ENCODE measurements at regions not wholly inside any gene's neighbourhood (a gene's known extent, or its start where the extent isn't known, plus 50 kb on each side); places are given as distances from the start of the nearest gene placed in this dataset.

DNA sequence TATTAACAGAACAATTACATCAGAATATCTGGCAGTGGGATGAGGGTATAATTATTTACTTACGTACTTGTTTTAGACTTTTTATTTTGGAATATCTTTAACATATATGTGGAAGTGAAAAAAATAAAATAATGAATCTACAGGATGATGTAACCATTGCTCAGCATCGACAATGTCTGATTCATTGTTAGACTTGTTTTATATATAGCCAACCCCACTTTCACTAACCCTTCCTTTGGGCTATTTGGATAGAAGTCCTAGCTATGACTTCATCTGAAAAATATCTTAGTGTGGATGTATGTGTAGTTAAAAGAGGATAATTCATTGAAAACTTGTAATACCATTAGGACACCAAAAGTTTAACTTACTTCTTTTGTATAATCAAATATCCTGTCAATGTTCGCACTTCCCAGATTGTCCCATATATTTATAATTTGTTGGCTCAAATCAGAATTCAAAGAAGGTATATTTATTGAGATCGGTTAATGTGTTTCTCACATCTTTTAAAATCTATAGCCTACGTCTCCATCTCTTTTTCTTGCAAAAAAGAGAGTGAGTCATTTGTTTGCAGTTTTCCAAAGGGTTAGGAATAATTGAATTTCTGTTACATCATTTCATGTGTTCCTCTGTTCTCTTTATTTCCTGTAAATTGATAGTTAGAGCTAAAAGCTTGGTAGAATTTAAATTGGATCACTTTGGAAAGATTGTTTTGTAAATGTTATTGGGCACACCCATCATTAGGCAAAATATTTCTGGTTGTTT lies 506.1 kb upstream of the FAM98A start:
- Histone ChIP-seq H3K4me3 (replicated peaks; ENCODE audit: insufficient read depth, low read length) (no peak overlapping the region), H3K27ac (replicated peaks) (no peak overlapping the region), H3K27me3 (ENCODE audit: insufficient read depth, poor library complexity, severe bottlenecking) (no peaks in the 10 kb centered on the region)
- DNase-seq (ENCODE audit: low read depth in 1 of 2, low spot score in 1 of 2): no peak
- TF ChIP-seq SPI1 (IDR thresholded peaks at IDR 0.05; ENCODE audit: borderline replicate concordance, low read depth) (no peak), GABPA (IDR thresholded peaks at IDR 0.05; ENCODE audit: low read depth) (no peak), POLR2AphosphoS5 (IDR thresholded peaks at IDR 0.05; ENCODE audit: low read depth) (no peak)
- TF ChIP-seq, protein P1, sequence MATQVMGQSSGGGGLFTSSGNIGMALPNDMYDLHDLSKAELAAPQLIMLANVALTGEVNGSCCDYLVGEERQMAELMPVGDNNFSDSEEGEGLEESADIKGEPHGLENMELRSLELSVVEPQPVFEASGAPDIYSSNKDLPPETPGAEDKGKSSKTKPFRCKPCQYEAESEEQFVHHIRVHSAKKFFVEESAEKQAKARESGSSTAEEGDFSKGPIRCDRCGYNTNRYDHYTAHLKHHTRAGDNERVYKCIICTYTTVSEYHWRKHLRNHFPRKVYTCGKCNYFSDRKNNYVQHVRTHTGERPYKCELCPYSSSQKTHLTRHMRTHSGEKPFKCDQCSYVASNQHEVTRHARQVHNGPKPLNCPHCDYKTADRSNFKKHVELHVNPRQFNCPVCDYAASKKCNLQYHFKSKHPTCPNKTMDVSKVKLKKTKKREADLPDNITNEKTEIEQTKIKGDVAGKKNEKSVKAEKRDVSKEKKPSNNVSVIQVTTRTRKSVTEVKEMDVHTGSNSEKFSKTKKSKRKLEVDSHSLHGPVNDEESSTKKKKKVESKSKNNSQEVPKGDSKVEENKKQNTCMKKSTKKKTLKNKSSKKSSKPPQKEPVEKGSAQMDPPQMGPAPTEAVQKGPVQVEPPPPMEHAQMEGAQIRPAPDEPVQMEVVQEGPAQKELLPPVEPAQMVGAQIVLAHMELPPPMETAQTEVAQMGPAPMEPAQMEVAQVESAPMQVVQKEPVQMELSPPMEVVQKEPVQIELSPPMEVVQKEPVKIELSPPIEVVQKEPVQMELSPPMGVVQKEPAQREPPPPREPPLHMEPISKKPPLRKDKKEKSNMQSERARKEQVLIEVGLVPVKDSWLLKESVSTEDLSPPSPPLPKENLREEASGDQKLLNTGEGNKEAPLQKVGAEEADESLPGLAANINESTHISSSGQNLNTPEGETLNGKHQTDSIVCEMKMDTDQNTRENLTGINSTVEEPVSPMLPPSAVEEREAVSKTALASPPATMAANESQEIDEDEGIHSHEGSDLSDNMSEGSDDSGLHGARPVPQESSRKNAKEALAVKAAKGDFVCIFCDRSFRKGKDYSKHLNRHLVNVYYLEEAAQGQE (IDR thresholded peaks at IDR 0.05; ENCODE audit: insufficient replicate concordance, low read depth): no peak
- TF ChIP-seq, protein P2, sequence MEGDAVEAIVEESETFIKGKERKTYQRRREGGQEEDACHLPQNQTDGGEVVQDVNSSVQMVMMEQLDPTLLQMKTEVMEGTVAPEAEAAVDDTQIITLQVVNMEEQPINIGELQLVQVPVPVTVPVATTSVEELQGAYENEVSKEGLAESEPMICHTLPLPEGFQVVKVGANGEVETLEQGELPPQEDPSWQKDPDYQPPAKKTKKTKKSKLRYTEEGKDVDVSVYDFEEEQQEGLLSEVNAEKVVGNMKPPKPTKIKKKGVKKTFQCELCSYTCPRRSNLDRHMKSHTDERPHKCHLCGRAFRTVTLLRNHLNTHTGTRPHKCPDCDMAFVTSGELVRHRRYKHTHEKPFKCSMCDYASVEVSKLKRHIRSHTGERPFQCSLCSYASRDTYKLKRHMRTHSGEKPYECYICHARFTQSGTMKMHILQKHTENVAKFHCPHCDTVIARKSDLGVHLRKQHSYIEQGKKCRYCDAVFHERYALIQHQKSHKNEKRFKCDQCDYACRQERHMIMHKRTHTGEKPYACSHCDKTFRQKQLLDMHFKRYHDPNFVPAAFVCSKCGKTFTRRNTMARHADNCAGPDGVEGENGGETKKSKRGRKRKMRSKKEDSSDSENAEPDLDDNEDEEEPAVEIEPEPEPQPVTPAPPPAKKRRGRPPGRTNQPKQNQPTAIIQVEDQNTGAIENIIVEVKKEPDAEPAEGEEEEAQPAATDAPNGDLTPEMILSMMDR (IDR thresholded peaks at IDR 0.05; ENCODE audit: insufficient read depth, low read length): no peak

DNA sequence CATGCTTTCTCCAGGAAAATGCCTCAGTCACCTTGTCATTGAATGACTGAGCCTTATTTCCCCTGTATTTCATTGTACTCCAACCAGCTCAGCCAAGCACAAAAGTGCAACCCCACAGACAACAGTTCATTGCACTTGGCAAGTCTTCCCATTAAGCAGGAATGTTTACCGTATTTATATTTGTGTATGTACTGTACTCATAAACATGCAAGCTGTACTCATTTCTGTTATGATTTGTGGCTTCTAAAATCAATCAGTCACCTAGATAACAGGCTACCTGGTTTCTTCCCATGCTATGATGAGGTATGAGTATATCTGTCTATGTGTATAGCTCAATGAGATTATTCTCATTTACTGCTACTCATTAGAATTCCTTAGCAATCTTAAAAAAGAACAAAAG lies 505.5 kb upstream of the FAM98A start:
- DNase-seq (ENCODE audit: low read depth in 1 of 2, low spot score in 1 of 2): no peak
- TF ChIP-seq, protein P2 (IDR thresholded peaks at IDR 0.05; ENCODE audit: insufficient read depth, low read length): no peak
- TF ChIP-seq SPI1 (IDR thresholded peaks at IDR 0.05; ENCODE audit: borderline replicate concordance, low read depth) (no peak), POLR2AphosphoS5 (IDR thresholded peaks at IDR 0.05; ENCODE audit: low read depth) (no peak)
- no peaks in the 10 kb centered on the region for H3K27me3 ChIP-seq (ENCODE audit: insufficient read depth, poor library complexity, severe bottlenecking)
- H3K27ac ChIP-seq (replicated peaks): no peak overlapping the region
- H3K4me3 ChIP-seq (replicated peaks; ENCODE audit: insufficient read depth, low read length): no peak overlapping the region

DNA sequence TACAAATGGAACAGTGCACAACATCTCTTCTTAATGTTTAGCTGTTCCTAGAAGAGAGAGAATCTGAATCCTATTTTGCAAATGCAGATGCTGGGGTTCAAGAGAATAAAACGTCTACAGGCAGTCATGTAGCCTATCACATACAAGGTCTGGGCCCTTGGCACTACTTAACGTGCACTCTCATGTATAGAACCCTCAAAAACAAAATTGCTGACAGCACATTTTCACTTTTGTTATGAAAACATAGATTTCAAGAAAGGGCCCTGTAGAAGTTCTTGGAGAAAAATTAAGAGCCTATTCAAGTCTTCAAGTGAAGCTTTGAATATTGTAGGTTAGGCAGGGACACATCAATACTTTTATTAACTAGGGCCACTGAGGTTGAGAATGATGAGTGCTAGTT lies 504.3 kb upstream of the FAM98A start:
- TF ChIP-seq SPI1 (IDR thresholded peaks at IDR 0.05; ENCODE audit: borderline replicate concordance, low read depth) (no peak), GABPA (IDR thresholded peaks at IDR 0.05; ENCODE audit: low read depth) (no peak), POLR2AphosphoS5 (IDR thresholded peaks at IDR 0.05; ENCODE audit: low read depth) (no peak)
- TF ChIP-seq, protein P1 (IDR thresholded peaks at IDR 0.05; ENCODE audit: insufficient replicate concordance, low read depth): no peak
- TF ChIP-seq, protein P2 (IDR thresholded peaks at IDR 0.05; ENCODE audit: insufficient read depth, low read length): no peak
- no peak overlapping the region for H3K27ac ChIP-seq (replicated peaks)
- DNase-seq (ENCODE audit: low read depth in 1 of 2, low spot score in 1 of 2): no peak
- H3K27me3 ChIP-seq (ENCODE audit: insufficient read depth, poor library complexity, severe bottlenecking): no peaks in the 10 kb centered on the region
- H3K4me3 ChIP-seq (replicated peaks; ENCODE audit: insufficient read depth, low read length): no peak overlapping the region

DNA sequence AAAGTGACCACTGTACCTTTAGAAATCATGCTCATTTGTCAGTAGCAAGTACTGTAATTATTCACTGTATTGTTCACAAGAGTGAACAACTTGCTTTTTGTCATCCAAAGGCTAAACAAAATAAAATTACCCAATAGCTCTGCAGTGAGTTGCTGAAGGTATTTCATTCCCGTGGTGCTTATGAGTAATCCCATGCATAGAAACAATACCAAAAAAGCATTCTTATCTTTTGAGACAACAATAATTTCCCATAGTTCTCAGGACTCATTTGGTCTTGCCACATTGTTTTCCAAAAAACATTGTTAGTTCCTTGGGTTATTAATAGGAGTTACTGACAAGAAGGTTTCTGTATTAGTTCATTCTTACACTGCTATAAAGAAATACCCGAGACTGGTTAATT lies 503.2 kb upstream of the FAM98A start:
- TF ChIP-seq, protein P1 (IDR thresholded peaks at IDR 0.05; ENCODE audit: insufficient replicate concordance, low read depth): no peak
- TF ChIP-seq POLR2AphosphoS5 (IDR thresholded peaks at IDR 0.05; ENCODE audit: low read depth): no peak
- TF ChIP-seq GABPA (IDR thresholded peaks at IDR 0.05; ENCODE audit: low read depth): no peak
- TF ChIP-seq, protein P2 (IDR thresholded peaks at IDR 0.05; ENCODE audit: insufficient read depth, low read length): no peak
- TF ChIP-seq SPI1 (IDR thresholded peaks at IDR 0.05; ENCODE audit: borderline replicate concordance, low read depth): no peak
- Histone ChIP-seq H3K27ac (replicated peaks) (no peak overlapping the region), H3K27me3 (ENCODE audit: insufficient read depth, poor library complexity, severe bottlenecking) (no peaks in the 10 kb centered on the region), H3K4me3 (replicated peaks; ENCODE audit: insufficient read depth, low read length) (no peak overlapping the region)
- DNase-seq (ENCODE audit: low read depth in 1 of 2, low spot score in 1 of 2): no peak

Data from HL-60 (cell line).